Omental fat pad (tissue), 3 donors: ENCODE measurements at regions not wholly inside any gene's neighbourhood (a gene's known extent, or its start where the extent isn't known, plus 50 kb on each side); places are given as distances from the start of the nearest gene placed in this dataset.

Source experiments
- ATAC-seq: fragments of 150-250 bp; one replicate; pipeline ENCODE4 v1.9.1; 2016; ENCODE audit warnings: mild to moderate bottlenecking, moderate library complexity; ENCODE audit not compliant: low FRiP score
- DNase-seq: peaks from one replicate; pipeline ENCODE4 v3.0.0-alpha.2; 2019; ENCODE audit warnings: low spot score
- TF ChIP-seq, protein P1 (sequence below), 3 donors: fragments of 450-650 bp; IDR thresholded peaks; one replicate each; pipeline ENCODE4 v1.5.1; 2016 to 2017; ENCODE audit warnings: antibody characterized with exemption in 3 of 3, mild to moderate bottlenecking in 3 of 3, moderate library complexity in 2 of 3

DNA sequence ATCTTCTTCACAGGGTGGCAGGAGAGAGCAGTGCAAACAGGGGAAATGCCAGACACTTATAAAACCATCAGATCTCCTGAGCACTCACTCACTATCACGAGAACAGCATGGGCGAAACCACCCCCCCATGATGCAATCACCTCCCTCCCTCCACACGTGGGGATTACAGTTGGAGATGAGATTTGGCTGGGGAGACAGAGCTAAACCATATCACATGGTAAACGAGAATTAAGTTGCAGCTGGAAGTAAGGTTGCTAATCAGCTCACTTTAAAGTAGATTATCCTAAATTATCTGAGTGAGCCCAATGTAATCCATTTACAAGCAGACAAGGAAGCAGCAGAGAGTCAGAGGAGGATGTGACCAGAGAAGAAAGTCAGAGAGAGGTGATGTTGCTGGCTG lies 102.2 kb upstream of the IPO5 start:
- DNase-seq = no peak
- TF ChIP-seq, protein P1, sequence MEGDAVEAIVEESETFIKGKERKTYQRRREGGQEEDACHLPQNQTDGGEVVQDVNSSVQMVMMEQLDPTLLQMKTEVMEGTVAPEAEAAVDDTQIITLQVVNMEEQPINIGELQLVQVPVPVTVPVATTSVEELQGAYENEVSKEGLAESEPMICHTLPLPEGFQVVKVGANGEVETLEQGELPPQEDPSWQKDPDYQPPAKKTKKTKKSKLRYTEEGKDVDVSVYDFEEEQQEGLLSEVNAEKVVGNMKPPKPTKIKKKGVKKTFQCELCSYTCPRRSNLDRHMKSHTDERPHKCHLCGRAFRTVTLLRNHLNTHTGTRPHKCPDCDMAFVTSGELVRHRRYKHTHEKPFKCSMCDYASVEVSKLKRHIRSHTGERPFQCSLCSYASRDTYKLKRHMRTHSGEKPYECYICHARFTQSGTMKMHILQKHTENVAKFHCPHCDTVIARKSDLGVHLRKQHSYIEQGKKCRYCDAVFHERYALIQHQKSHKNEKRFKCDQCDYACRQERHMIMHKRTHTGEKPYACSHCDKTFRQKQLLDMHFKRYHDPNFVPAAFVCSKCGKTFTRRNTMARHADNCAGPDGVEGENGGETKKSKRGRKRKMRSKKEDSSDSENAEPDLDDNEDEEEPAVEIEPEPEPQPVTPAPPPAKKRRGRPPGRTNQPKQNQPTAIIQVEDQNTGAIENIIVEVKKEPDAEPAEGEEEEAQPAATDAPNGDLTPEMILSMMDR (IDR thresholded peaks at IDR 0.05) = no peak
- ATAC-seq = no peak

DNA sequence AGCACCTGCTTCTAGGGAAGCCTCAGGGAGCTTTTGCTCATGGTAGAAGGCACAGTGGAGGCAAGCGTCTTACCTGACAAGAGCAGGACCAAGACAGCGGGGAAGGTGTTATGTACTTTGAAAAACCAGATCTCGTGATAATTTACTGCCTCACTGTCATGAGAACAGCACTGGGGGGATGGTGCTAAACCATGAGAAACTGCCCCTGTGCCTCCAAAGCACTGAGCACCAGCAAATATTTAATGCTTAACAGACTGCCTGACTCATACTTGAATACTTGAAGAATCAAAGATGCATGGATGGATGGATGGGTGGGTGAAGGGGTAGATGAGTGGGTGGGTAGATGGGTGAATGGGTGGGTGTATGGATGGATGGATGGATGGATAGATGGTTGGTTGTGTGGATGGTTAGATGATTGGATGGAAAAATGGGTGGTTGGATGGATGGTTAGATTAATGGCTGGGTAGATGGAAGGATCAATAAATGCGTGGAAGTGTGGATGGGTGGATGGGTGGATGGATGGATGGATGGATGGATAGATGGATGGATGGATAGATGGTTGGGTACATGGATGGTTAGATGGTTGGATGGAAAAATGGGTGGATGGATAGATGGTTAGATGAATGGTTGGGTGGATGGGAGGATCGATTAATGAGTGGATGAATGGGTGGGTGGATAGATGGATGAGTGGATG lies 101.1 kb upstream of the IPO5 start:
- ATAC-seq (no peak), DNase-seq (no peak)
- TF ChIP-seq, protein P1 (IDR thresholded peaks at IDR 0.05) = no peak

DNA sequence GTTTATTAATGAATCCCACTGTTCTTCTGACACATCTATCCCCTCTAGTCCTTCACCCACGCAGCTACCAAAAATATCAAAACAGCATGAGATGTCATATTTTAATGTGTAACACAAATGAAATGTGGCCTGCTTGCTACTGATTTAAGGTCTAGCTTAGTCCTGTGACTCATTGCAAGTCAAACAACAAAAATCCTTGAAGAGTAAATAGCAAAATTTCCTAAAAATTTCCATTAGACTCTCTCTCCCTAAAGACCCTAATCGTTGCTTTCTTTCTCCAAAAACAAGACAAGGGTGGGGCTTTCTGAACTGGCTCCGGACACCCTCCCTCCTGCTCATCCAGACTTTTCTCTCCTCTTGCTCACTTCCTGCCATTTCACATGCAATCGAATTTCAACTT lies 99.9 kb upstream of the IPO5 start:
- TF ChIP-seq, protein P1 (IDR thresholded peaks at IDR 0.05) = no peak
- DNase-seq = no peak
- ATAC-seq = no peak

DNA sequence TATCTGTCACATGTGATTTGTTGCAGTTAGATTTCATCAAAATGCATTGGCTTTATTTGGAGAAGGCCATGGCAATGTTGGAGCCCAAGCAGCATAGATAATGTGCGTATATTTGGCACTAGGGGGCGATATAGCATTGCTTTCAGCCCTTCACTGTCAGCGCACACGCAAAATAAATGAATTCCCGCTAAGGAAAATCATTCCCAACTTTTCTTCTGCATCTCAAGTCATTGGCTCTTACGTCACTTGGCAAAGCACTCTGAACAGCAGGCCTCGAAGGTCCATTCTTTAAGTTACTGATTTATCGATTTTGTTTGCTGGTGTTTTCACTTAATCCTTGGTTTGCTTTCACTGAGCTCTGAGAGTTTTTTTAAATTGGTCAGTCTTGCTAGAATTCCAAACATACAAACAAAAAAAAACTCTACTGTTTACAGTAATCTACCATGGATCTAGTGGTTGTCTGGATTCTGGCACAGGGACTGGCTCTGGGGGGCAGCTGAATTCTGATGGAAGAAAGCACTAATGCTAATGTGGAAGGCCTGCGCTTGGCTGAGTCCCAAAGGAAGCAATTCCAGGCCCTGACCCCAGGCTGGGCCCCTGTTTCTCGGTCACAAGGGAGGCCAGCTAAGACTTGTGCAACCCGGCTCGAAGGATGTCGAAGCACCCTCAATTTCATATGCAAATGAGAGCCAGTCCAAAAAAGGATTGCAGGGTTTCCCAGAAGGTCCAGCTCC lies 97.7 kb upstream of the IPO5 start:
- TF ChIP-seq, protein P1 (IDR thresholded peaks at IDR 0.05) = peak in 2 of 3 donors; percentile 39 to 79
- DNase-seq (no peak), ATAC-seq (peak; percentile 82)

DNA sequence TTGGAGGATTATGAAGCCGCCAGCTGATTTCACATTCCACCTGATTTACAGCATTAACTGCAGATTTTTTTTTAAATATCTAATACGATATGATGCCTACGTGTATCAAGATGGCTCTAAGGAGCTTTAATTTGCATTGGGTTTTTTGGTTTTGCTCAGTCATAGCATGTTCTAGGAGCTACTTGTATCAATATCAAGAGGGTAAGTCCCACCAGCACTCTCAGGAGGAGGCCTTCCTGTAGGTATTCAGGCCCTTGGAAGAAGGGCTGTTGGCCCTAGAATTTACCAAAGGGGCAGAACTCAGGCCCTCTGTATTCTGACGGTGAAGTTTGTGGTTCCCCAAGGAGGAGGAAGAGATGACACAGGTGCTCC lies 97.2 kb upstream of the IPO5 start:
- ATAC-seq (no peak), DNase-seq (no peak)
- TF ChIP-seq, protein P1 (IDR thresholded peaks at IDR 0.05) = no peak

DNA sequence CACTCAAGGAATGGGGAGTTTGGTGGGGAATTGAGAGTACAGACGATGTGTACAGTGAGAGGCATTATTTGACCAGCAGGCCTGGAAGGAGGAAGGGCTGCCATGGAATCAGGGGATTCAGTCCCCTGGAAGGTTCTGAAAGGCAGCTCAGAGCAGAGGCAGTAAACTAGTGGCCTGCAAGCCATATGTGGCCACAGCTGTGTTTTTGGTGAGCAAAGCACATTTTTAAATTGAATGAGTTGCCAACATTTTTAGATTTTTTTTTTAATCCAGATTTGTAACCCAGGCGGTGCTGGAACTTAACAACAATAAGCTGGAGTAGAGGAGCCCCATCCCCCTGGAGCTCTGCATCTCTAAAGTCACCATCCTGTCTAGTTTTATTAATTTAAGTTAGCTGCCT lies 95.3 kb upstream of the IPO5 start:
- DNase-seq (no peak), ATAC-seq (no peak)
- TF ChIP-seq, protein P1 (IDR thresholded peaks at IDR 0.05) = no peak

DNA sequence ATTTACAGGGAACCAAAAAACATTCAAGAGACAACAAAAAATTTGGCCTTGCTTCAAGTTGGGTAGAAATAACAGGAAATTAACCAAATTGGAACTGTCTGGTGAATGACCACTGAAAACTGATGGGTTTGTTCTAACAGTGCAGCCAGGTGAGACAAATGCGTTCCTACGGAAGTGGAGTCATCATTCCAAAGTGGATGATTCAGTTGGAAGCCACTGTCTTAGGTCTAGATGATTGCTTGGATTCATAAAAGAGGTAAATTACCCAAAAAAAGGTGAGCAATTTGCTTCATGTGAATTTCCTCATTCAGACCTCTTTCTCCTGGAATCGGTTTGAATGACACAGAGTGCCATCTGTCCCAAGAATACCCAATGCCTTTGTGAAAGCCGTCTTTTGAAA lies 87.1 kb upstream of the IPO5 start:
- no peak for ATAC-seq
- TF ChIP-seq, protein P1 (IDR thresholded peaks at IDR 0.05) = no peak
- DNase-seq = no peak
